ENCODE measurements at regions not wholly inside any gene's neighbourhood (a gene's known extent, or its start where the extent isn't known, plus 50 kb on each side); places are given as distances from the start of the nearest gene placed in this dataset.

DNA sequence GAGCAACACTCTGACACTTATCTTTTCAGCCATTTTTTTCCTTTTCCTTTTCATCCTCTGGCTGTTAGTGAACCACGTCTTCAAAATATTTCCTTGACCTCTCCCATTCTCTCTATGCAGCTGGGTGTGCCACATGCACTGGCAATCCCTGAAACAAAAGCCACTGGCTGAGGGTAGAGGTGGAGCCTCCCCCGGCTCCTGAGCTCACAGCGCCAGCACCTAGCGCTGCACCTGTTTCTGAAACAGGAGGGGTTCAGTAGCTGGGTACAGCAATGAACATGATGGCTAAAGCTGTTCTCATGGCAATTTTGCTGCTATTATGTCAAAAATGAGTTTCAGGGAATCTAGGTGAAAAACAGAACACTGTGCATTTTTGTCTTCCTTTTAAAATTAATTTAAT lies 314.7 kb upstream of the ATP10A start:
- TF ChIP-seq, protein P1, sequence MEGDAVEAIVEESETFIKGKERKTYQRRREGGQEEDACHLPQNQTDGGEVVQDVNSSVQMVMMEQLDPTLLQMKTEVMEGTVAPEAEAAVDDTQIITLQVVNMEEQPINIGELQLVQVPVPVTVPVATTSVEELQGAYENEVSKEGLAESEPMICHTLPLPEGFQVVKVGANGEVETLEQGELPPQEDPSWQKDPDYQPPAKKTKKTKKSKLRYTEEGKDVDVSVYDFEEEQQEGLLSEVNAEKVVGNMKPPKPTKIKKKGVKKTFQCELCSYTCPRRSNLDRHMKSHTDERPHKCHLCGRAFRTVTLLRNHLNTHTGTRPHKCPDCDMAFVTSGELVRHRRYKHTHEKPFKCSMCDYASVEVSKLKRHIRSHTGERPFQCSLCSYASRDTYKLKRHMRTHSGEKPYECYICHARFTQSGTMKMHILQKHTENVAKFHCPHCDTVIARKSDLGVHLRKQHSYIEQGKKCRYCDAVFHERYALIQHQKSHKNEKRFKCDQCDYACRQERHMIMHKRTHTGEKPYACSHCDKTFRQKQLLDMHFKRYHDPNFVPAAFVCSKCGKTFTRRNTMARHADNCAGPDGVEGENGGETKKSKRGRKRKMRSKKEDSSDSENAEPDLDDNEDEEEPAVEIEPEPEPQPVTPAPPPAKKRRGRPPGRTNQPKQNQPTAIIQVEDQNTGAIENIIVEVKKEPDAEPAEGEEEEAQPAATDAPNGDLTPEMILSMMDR (IDR thresholded peaks at IDR 0.05; ENCODE audit: poor library complexity, severe bottlenecking) = no peak
- no peak for TF ChIP-seq TAF1 (IDR thresholded peaks at IDR 0.05; ENCODE audit: low read depth)
- TF ChIP-seq EP300 (conservative IDR thresholded peaks at IDR 0.05; ENCODE audit: poor library complexity, severe bottlenecking) = no peak
- no peak for TF ChIP-seq EZH2 (IDR thresholded peaks at IDR 0.05; ENCODE audit: borderline replicate concordance, insufficient read depth, low read length, poor library complexity, severe bottlenecking)
- TF ChIP-seq POLR2AphosphoS5 (IDR thresholded peaks at IDR 0.05) = no peak
- TF ChIP-seq, protein P2, sequence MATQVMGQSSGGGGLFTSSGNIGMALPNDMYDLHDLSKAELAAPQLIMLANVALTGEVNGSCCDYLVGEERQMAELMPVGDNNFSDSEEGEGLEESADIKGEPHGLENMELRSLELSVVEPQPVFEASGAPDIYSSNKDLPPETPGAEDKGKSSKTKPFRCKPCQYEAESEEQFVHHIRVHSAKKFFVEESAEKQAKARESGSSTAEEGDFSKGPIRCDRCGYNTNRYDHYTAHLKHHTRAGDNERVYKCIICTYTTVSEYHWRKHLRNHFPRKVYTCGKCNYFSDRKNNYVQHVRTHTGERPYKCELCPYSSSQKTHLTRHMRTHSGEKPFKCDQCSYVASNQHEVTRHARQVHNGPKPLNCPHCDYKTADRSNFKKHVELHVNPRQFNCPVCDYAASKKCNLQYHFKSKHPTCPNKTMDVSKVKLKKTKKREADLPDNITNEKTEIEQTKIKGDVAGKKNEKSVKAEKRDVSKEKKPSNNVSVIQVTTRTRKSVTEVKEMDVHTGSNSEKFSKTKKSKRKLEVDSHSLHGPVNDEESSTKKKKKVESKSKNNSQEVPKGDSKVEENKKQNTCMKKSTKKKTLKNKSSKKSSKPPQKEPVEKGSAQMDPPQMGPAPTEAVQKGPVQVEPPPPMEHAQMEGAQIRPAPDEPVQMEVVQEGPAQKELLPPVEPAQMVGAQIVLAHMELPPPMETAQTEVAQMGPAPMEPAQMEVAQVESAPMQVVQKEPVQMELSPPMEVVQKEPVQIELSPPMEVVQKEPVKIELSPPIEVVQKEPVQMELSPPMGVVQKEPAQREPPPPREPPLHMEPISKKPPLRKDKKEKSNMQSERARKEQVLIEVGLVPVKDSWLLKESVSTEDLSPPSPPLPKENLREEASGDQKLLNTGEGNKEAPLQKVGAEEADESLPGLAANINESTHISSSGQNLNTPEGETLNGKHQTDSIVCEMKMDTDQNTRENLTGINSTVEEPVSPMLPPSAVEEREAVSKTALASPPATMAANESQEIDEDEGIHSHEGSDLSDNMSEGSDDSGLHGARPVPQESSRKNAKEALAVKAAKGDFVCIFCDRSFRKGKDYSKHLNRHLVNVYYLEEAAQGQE (IDR thresholded peaks at IDR 0.05; ENCODE audit: borderline replicate concordance) = no peak
- TF ChIP-seq MXI1 (conservative IDR thresholded peaks at IDR 0.05; ENCODE audit: poor library complexity, severe bottlenecking) = no peak
- no peak for TF ChIP-seq RAD21 (conservative IDR thresholded peaks at IDR 0.05)

Measured in neural cell (in vitro differentiated cells).